Fibroblast of peridontal ligament (primary cell): ENCODE measurements at regions not wholly inside any gene's neighbourhood (a gene's known extent, or its start where the extent isn't known, plus 50 kb on each side); places are given as distances from the start of the nearest gene placed in this dataset.

Experiments
- DNase-seq: peaks from one replicate; pipeline ENCODE4 v3.0.0-alpha.2; 2010; ENCODE audit errors: extremely low read depth

- no peak for DNase-seq
These were observed 116.6 kb upstream of the PLXNC1 start for GRCh38 chr12:94031763-94032162.

GRCh38 chr12:94032368-94032767 lies 116.0 kb upstream of the PLXNC1 start:
- DNase-seq = no peak

GRCh38 chr12:94033101-94033500 lies 115.3 kb upstream of the PLXNC1 start:
- DNase-seq = no peak

- no peak for DNase-seq
These were observed 114.6 kb upstream of the PLXNC1 start for GRCh38 chr12:94033784-94034183.

- no peak for DNase-seq
These were observed 110.9 kb upstream of the PLXNC1 start for GRCh38 chr12:94037444-94037843.

- DNase-seq = no peak
These were observed 109.8 kb upstream of the PLXNC1 start for GRCh38 chr12:94038605-94039004.

GRCh38 chr12:94039199-94039840 lies 109.1 kb upstream of the PLXNC1 start:
- DNase-seq = no peak

- peak; percentile 68 for DNase-seq
These were observed 108.5 kb upstream of the PLXNC1 start for GRCh38 chr12:94039914-94040313.

- DNase-seq = no peak
These were observed 106.5 kb upstream of the PLXNC1 start for GRCh38 chr12:94041850-94042249.

- no peak for DNase-seq
These were observed 106.1 kb upstream of the PLXNC1 start for GRCh38 chr12:94042321-94042720.

GRCh38 chr12:94046626-94047410 lies 101.6 kb upstream of the PLXNC1 start:
- no peak for DNase-seq

GRCh38 chr12:94047781-94048567 lies 100.4 kb upstream of the PLXNC1 start:
- no peak for DNase-seq

- no peak for DNase-seq
These were observed 99.6 kb upstream of the PLXNC1 start for GRCh38 chr12:94048757-94049156.

GRCh38 chr12:94049718-94050117 lies 98.7 kb upstream of the PLXNC1 start:
- no peak for DNase-seq

- DNase-seq = no peak
These were observed 94.7 kb upstream of the PLXNC1 start for GRCh38 chr12:94053676-94054075.

GRCh38 chr12:94055528-94055927 lies 92.8 kb upstream of the PLXNC1 start:
- DNase-seq = no peak

- DNase-seq = no peak
These were observed 91.8 kb upstream of the PLXNC1 start for GRCh38 chr12:94056419-94057158.

GRCh38 chr12:94057262-94058151 lies 90.9 kb upstream of the PLXNC1 start:
- DNase-seq = peak; percentile 60

GRCh38 chr12:94059394-94060368 lies 88.7 kb upstream of the PLXNC1 start:
- no peak for DNase-seq

GRCh38 chr12:94062194-94062593 lies 86.2 kb upstream of the PLXNC1 start:
- no peak for DNase-seq
